Natural killer cell (primary cell): ENCODE measurements at regions not wholly inside any gene's neighbourhood (a gene's known extent, or its start where the extent isn't known, plus 50 kb on each side); places are given as distances from the start of the nearest gene placed in this dataset.

Experiments used
- ATAC-seq, 3 donors: fragments of 150-1000 bp in 2 of 3; fragments of 200-7000 bp in 1 of 3; cut with Tn5 transposase; 1 replicate in 1 of 3; 2 replicates in 2 of 3; pipeline ENCODE4 v1.10.0; 2021; ENCODE audit warnings: mild to moderate bottlenecking in 2 of 3, moderate library complexity in 2 of 3
- DNase-seq, 2 donors: peaks; one replicate each; pipeline versions ENCODE4 v3.0.0 to v3.0.0-alpha.2; 2013 to 2021; ENCODE audit warnings: mixed read lengths in 1 of 2
- H3K27ac ChIP-seq: one replicate; pipeline ENCODE4 v1.5.1; 2013; ENCODE audit warnings: mild to moderate bottlenecking, low read length
- H3K27me3 ChIP-seq: one replicate; pipeline ENCODE4 v1.6.1; 2013; ENCODE audit warnings: low read length; ENCODE audit not compliant: control insufficient read depth, insufficient read depth
- H3K36me3 ChIP-seq: one replicate; pipeline ENCODE4 v1.6.1; 2013; ENCODE audit warnings: low read length; ENCODE audit not compliant: control insufficient read depth, insufficient read depth
- H3K4me1 ChIP-seq: one replicate; pipeline ENCODE4 v1.6.1; 2013; ENCODE audit warnings: low read length; ENCODE audit not compliant: control insufficient read depth, insufficient read depth
- H3K4me3 ChIP-seq: one replicate; pipeline ENCODE4 v1.5.1; 2013; ENCODE audit warnings: low read length
- H3K9me3 ChIP-seq: one replicate; pipeline ENCODE4 v1.6.1; 2013; ENCODE audit warnings: low read length; ENCODE audit not compliant: control insufficient read depth, insufficient read depth
- H3K27ac Mint-ChIP-seq, 2 donors: one replicate each; pipeline ENCODE4 v1.8.0; 2022; ENCODE audit warnings: mild to moderate bottlenecking in 2 of 2, mixed read lengths in 2 of 2, moderate library complexity in 1 of 2
- H3K27me3 Mint-ChIP-seq, 2 donors: one replicate each; pipeline ENCODE4 v1.8.0; 2022; ENCODE audit warnings: low read depth in 2 of 2, mixed read lengths in 2 of 2
- H3K36me3 Mint-ChIP-seq: one replicate; pipeline ENCODE4 v1.8.0; 2022; ENCODE audit warnings: mixed read lengths
- H3K4me1 Mint-ChIP-seq, 2 donors: one replicate each; pipeline ENCODE4 v1.8.0; 2022; ENCODE audit warnings: mixed read lengths in 2 of 2
- H3K4me3 Mint-ChIP-seq: one replicate; pipeline ENCODE4 v1.8.0; 2022; ENCODE audit warnings: mild to moderate bottlenecking, moderate library complexity, mixed read lengths
- H3K9me3 Mint-ChIP-seq, 2 donors: one replicate each; pipeline ENCODE4 v1.8.0; 2022; ENCODE audit warnings: mixed read lengths in 2 of 2
- CTCF ChIP-seq: fragments of 200-600 bp; IDR thresholded peaks from one replicate; pipeline ENCODE4 v1.8.0; 2022; ENCODE audit warnings: antibody characterized with exemption
- WGBS: methylation state at CpG from one replicate; pipeline ENCODE4 v1.1.7; 2013; ENCODE audit warnings: missing lambda C conversion rate; ENCODE audit not compliant: insufficient coverage; 5-methylcytosine and 5-hydroxymethylcytosine counted together
- intact Hi-C: fragments of 100-400 bp; cut with micrococcal nuclease; formaldehyde crosslinking; loops from one replicate; pipeline ENCODE4 v1.14.2; 2022

- Mint-ChIP-seq H3K36me3 (no peaks in the 10 kb centered on the region), H3K27ac (no peak overlapping the region), H3K27me3 (peaks cover 0 to 4% of the 10 kb centered on the region in 2 donors), H3K9me3 (no peaks in the 10 kb centered on the region), H3K4me3 (no peak overlapping the region), H3K4me1 (peaks cover 4 to 6% of the 10 kb centered on the region in 2 donors)
- no peaks in the 10 kb centered on the region for H3K4me1 ChIP-seq
- H3K4me3 ChIP-seq: no peak overlapping the region
- no peaks in the 10 kb centered on the region for H3K36me3 ChIP-seq
- DNase-seq (no peak), ATAC-seq (no peak)
- 89% methylated on average over 2 of the region's 2 CpGs for WGBS
- H3K27me3 ChIP-seq: no peaks in the 10 kb centered on the region
- no peak overlapping the region for H3K27ac ChIP-seq
- intact Hi-C loops: no loop called here
- no peak for TF ChIP-seq CTCF
- H3K9me3 ChIP-seq: no peaks in the 10 kb centered on the region
Observed at GRCh38 chr3:101131767-101132166, 138.5 kb upstream of the ABI3BP start.

DNA sequence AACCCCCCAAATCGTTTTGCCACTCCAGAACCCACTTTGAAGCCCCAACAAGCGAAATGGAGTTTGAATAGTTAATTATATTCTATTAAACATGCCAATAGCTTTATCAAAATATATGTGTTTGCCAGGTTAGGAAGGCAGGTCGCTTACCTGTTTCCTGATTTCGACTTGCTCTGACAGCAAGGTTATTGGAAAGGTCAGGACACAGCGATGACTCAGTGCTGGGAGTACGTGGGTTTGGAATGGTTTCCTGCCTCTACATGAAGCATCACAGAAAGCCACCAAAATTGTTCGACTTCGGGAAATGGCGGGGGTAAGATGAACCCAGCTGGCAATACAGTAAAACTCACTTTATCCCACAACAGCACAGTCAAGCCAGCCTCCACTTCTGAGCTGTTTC, 135.6 kb upstream of the ABI3BP start:
- H3K4me1 Mint-ChIP-seq: peaks cover 4 to 6% of the 10 kb centered on the region in 2 donors
- no peaks in the 10 kb centered on the region for H3K27me3 ChIP-seq
- no peaks in the 10 kb centered on the region for H3K36me3 ChIP-seq
- H3K27me3 Mint-ChIP-seq: peaks cover 0 to 6% of the 10 kb centered on the region in 2 donors
- no peak overlapping the region for H3K4me3 Mint-ChIP-seq
- DNase-seq (no peak), ATAC-seq (no peak)
- no peak overlapping the region for H3K4me3 ChIP-seq
- no peaks in the 10 kb centered on the region for H3K36me3 Mint-ChIP-seq
- H3K4me1 ChIP-seq: no peaks in the 10 kb centered on the region
- intact Hi-C loops: no loop called here
- H3K27ac Mint-ChIP-seq: no peak overlapping the region
- H3K9me3 ChIP-seq: no peaks in the 10 kb centered on the region
- no peak for TF ChIP-seq CTCF
- no peak overlapping the region for H3K27ac ChIP-seq
- H3K9me3 Mint-ChIP-seq: no peaks in the 10 kb centered on the region
- WGBS: 88% methylated on average over 7 of the region's 9 CpGs

- no peaks in the 10 kb centered on the region for H3K36me3 ChIP-seq
- H3K27me3 ChIP-seq: no peaks in the 10 kb centered on the region
- no peaks in the 10 kb centered on the region for H3K9me3 ChIP-seq
- no peak overlapping the region for H3K27ac Mint-ChIP-seq
- DNase-seq (no peak), ATAC-seq (no peak)
- TF ChIP-seq CTCF: no peak
- no peak overlapping the region for H3K4me3 ChIP-seq
- H3K9me3 Mint-ChIP-seq: no peaks in the 10 kb centered on the region
- intact Hi-C loops: no loop called here
- H3K4me3 Mint-ChIP-seq: no peak overlapping the region
- H3K4me1 ChIP-seq: no peaks in the 10 kb centered on the region
- 100% methylated on average over 1 of the region's 1 CpG for WGBS
- no peaks in the 10 kb centered on the region for H3K4me1 Mint-ChIP-seq
- H3K36me3 Mint-ChIP-seq: no peaks in the 10 kb centered on the region
- peaks cover 0 to 6% of the 10 kb centered on the region in 2 donors for H3K27me3 Mint-ChIP-seq
- H3K27ac ChIP-seq: no peak overlapping the region
Observed at GRCh38 chr3:101128001-101128400, 134.8 kb upstream of the ABI3BP start.

DNA sequence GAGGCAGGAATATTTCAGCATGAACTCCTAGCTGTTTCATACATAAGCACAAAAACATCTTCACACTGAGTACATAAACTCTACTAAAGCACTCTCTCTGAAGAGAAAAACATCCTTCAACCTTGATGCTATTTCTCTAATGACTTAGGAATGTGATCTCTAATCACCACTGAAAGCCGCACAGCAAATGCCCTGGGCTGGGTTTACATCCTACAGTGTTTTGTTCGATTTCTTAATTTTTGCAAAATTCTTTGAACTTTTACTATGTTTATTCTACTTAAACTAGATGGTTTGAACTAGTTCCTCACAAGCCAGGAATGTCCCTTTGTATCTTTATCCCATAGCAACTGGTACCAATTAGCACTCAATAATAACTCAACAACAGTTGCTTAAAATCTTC, 130.9 kb upstream of the ABI3BP start:
- Mint-ChIP-seq H3K4me3 (no peak overlapping the region), H3K9me3 (no peaks in the 10 kb centered on the region), H3K27me3 (peaks cover 0 to 6% of the 10 kb centered on the region in 2 donors), H3K36me3 (no peaks in the 10 kb centered on the region), H3K4me1 (no peaks in the 10 kb centered on the region), H3K27ac (no peak overlapping the region)
- H3K36me3 ChIP-seq: no peaks in the 10 kb centered on the region
- no peak for ATAC-seq
- H3K27me3 ChIP-seq: no peaks in the 10 kb centered on the region
- H3K27ac ChIP-seq: no peak overlapping the region
- no peaks in the 10 kb centered on the region for H3K4me1 ChIP-seq
- intact Hi-C loops: no loop called here
- WGBS: 58% methylated on average over 2 of the region's 2 CpGs
- no peaks in the 10 kb centered on the region for H3K9me3 ChIP-seq
- TF ChIP-seq CTCF: no peak
- no peak for DNase-seq
- no peak overlapping the region for H3K4me3 ChIP-seq
